AG10803 (cell line): ENCODE measurements at regions not wholly inside any gene's neighbourhood (a gene's known extent, or its start where the extent isn't known, plus 50 kb on each side); places are given as distances from the start of the nearest gene placed in this dataset.

Source experiments
- DNase-seq: peaks from one replicate; pipeline ENCODE4 v3.0.0; 2010; ENCODE audit warnings: low read depth
- H3K4me3 ChIP-seq: 2 replicates; pipeline ENCODE4 v1.5.1; 2011; ENCODE audit warnings: mild to moderate bottlenecking, low read length, control low read depth
- TF ChIP-seq, protein P1 (sequence below): conservative IDR thresholded peaks from 2 replicates; pipeline ENCODE4 v1.5.1; 2011; ENCODE audit warnings: mild to moderate bottlenecking, low read length, control low read depth, inconsistent platforms

DNA sequence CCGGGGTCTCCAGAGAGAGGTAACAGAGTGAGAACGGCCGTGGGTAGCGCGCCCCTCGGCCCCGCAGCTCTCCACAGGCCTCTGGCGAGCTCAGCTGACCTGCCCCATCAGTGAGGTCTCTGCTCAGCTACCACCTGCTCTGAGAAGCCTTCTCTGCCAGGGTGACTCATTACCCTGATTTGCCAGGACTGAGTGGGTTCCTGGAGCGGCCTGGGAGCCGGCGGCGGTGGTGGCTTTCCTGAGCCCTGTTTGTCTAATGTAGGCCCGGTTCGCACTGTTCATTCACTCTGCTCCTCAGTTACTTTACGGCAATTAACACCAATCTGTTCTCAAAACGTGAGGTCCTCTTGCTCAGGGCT is 351.0 kb upstream of the B3GAT1 start:
- TF ChIP-seq, protein P1, sequence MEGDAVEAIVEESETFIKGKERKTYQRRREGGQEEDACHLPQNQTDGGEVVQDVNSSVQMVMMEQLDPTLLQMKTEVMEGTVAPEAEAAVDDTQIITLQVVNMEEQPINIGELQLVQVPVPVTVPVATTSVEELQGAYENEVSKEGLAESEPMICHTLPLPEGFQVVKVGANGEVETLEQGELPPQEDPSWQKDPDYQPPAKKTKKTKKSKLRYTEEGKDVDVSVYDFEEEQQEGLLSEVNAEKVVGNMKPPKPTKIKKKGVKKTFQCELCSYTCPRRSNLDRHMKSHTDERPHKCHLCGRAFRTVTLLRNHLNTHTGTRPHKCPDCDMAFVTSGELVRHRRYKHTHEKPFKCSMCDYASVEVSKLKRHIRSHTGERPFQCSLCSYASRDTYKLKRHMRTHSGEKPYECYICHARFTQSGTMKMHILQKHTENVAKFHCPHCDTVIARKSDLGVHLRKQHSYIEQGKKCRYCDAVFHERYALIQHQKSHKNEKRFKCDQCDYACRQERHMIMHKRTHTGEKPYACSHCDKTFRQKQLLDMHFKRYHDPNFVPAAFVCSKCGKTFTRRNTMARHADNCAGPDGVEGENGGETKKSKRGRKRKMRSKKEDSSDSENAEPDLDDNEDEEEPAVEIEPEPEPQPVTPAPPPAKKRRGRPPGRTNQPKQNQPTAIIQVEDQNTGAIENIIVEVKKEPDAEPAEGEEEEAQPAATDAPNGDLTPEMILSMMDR = no peak
- no peak overlapping the region for H3K4me3 ChIP-seq
- no peak for DNase-seq

DNA sequence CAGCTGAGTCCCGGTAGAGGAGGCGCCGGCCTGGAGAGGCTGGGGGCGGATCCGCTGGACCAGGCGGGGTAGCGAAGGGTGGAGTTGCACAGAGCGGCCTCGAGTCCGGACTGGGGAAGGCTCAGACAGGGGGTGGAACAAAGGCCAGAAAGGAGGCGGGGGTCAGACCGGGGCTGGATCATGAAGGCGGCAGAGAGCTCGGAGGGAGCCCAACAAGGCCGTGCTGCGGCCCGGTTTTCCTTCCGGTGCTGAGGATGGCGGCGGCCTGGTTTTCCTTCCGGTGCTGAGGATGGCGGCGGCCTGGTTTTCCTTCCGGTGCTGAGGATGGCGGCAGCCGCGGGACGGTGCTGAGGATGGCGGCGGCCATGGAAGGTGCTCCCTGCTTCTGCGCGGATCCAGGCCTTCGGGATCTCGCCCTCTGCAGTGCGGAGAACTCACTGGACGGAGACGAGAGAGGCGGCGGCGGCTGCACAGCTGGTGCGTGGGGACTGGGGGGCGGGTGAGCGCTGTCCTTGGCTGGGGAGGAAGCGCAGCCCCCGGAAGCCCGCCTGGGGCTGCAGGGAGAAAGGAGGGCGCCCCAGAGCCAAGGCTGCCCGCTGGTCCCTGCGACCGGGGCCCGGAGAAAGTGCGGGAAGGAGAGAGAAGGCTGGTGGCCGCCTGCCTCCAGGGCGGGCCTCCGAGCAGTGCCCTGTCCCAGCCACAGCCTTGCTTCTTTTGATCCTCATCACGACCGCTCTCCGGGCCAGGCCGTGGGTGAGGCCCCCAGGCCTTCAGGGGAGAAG is 350.4 kb upstream of the B3GAT1 start:
- TF ChIP-seq, protein P1 = no peak

DNA sequence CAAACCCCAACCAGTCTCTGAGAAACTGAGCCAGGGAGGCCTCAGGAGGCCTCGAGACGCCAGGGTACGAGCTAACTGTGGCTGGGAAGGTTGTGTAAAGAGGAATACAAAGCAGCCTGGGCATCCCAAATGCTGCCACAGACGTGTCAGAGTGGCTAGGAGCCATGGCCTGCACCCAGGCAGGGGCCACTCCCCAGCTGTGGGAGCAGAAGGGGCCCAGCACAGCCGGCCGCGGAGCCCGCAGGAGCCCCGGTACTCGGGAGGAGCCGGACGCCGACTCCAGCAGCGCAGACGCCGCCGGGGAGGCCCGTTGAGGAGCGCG is 349.8 kb upstream of the B3GAT1 start:
- no peak for DNase-seq
- TF ChIP-seq, protein P1 = no peak

More for the DNA sequence above, 350.4 kb upstream of the B3GAT1 start:
- DNase-seq = peak; percentile 5
- no peak overlapping the region for H3K4me3 ChIP-seq

DNA sequence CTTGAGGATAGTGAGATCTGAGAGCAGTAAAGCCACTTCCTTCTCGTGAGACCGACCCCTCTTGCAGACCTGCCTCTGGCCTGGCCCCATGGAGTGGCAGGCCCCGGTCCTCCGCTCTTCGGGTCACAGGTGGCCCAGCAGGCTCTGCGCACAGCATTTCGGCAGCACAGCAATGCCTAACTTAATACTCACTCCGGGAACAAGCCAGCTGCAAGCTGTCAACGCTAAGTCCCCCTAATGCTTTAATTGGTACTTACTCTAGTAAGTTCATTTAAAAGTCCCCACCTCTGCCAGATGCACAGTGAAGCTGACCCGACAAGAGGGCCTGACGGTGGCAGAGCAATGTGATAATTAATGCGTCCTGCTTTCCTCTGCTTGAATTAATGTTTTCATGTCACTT is 349.3 kb upstream of the B3GAT1 start:
- TF ChIP-seq, protein P1 = no peak
- no peak overlapping the region for H3K4me3 ChIP-seq
- DNase-seq = no peak

More for the DNA sequence above, 349.8 kb upstream of the B3GAT1 start:
- H3K4me3 ChIP-seq = no peak overlapping the region

DNA sequence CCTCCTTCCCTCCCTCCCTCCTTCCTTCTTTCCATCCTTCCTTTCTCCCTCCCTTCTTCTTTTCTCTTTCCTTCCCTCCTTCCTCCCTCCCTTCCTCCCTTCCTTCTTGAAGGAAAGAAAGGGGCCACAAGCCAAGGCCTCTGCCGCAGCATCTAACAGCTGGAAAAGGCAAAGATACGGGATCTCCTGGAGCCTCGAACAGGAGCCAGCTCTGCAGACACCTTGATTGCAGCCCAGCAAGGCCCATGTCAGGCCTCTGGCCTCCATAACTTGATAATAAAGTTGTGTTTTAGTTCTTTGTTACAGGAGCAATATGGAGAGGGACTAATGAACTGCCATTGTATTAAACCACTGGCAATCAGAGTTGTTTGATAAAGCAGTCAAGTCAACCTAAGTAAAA is 348.9 kb upstream of the B3GAT1 start:
- no peak for DNase-seq
- TF ChIP-seq, protein P1 = no peak
- no peak overlapping the region for H3K4me3 ChIP-seq

DNA sequence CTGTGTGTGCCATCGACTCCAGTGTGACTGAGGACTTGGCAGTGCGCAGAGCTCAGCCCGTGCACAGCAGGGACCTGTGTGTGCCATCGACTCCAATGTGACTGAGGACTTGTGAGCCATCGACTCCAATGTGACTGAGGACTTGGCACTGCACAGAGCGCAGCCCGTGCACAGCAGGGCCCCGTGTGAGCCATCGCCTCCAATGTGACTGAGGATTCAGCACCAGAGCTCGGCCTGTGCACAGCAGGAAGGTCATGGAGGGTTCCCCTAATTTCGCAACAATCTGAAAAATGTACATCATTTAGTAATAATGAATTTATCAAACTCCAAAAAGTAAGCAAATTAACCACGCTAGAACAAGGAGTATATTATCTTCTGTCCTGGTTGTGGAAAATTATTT is 348.3 kb upstream of the B3GAT1 start:
- TF ChIP-seq, protein P1 = no peak
- no peak overlapping the region for H3K4me3 ChIP-seq

DNA sequence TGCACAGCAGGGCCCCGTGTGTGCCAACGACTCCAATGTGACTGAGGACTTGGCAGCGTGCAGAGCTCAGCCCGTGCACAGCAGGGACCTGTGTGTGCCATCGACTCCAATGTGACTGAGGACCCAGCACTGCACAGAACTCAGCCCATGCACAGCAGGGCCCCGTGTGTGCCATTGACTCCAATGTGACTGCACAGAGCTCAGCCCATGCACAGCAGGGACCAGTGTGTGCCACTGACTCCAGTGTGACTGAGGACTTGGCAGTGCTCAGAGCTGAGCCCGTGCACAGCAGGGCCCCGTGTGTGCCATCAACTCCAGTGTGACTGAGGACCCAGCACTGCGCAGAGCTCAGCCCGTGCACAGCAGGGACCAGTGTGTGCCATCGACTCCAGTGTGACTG is 347.8 kb upstream of the B3GAT1 start:
- H3K4me3 ChIP-seq = no peak overlapping the region
- no peak for DNase-seq
- TF ChIP-seq, protein P1 = no peak

More for the DNA sequence above, 348.3 kb upstream of the B3GAT1 start:
- no peak for DNase-seq
